Gastrocnemius medialis (tissue), 4 donors: ENCODE measurements at regions not wholly inside any gene's neighbourhood (a gene's known extent, or its start where the extent isn't known, plus 50 kb on each side); places are given as distances from the start of the nearest gene placed in this dataset.

Experiments used
- ATAC-seq, 2 donors: fragments of 150-250 bp; one replicate each; pipeline ENCODE4 v1.9.1; 2016
- DNase-seq, 2 donors: peaks; one replicate each; pipeline ENCODE4 v3.0.0-alpha.2; 2019
- H3K27ac ChIP-seq, 4 donors: fragments of 200-600 bp; sonication (generic); 1 replicate in 1 of 4; 2 replicates in 3 of 4; pipeline ENCODE4 v1.5.1; 2016 to 2018; ENCODE audit warnings: mild to moderate bottlenecking in 2 of 4, moderate library complexity in 1 of 4
- H3K27me3 ChIP-seq, 3 donors: fragments of 200-600 bp; sonication (generic) in 2 of 3; 1 replicate in 1 of 3; 2 replicates in 2 of 3; pipeline versions ENCODE4 v1.5.1 to v1.6.0; 2016 to 2019; ENCODE audit warnings: mild to moderate bottlenecking in 1 of 3, moderate library complexity in 1 of 3
- H3K36me3 ChIP-seq, 2 donors: fragments of 200-600 bp; sonication (generic) in 1 of 2; one replicate each; pipeline ENCODE4 v1.5.1; 2017 to 2018
- H3K4me1 ChIP-seq, 2 donors: fragments of 200-600 bp; sonication (generic) in 1 of 2; one replicate each; pipeline ENCODE4 v1.5.1; 2016 to 2017; ENCODE audit warnings: mild to moderate bottlenecking in 2 of 2
- H3K4me3 ChIP-seq, 4 donors: fragments of 200-600 bp; sonication (generic) in 3 of 4; 1 replicate in 1 of 4; 2 replicates in 3 of 4; pipeline ENCODE4 v1.5.1; 2016 to 2019; ENCODE audit warnings: mild to moderate bottlenecking in 2 of 4
- H3K9me3 ChIP-seq, 3 donors: fragments of 200-600 bp; sonication (generic) in 2 of 3; 1 replicate in 1 of 3; 2 replicates in 2 of 3; pipeline ENCODE4 v1.5.1; 2016 to 2019
- CTCF ChIP-seq, 5 experiments: fragments of 450-650 bp in 3 of 5; fragments of 200-600 bp in 2 of 5; sonication (generic) in 2 of 5; IDR thresholded peaks in 4 of 5; conservative IDR thresholded peaks in 1 of 5; 1 replicate in 4 of 5; 2 replicates in 1 of 5; pipeline ENCODE4 v1.5.1; 2016 to 2019; ENCODE audit warnings: antibody characterized with exemption in 5 of 5, mild to moderate bottlenecking in 3 of 5, moderate library complexity in 3 of 5
- POLR2A ChIP-seq, 2 donors: fragments of 450-650 bp; IDR thresholded peaks; one replicate each; pipeline ENCODE4 v1.6.1; 2017; ENCODE audit warnings: antibody characterized with exemption in 2 of 2, mild to moderate bottlenecking in 2 of 2, moderate library complexity in 2 of 2
- in situ Hi-C, 4 donors: fragments of 200-750 bp; cut with MboI; loops; one replicate each; pipeline versions ENCODE4 v1.15.0 to v1.8.0; 2017; ENCODE audit warnings: low sequenced_read_pairs in 4 of 4
- intact Hi-C: fragments of 100-400 bp; cut with DNase I; formaldehyde crosslinking; loops from one replicate; pipeline ENCODE4 v1.15.1; 2023; ENCODE audit warnings: low total_unique reads

- no peak overlapping the region for H3K27ac ChIP-seq
- intact Hi-C loops = no loop called here
- H3K9me3 ChIP-seq = no peaks in the 10 kb centered on the region
- no peak overlapping the region for H3K4me3 ChIP-seq
- ATAC-seq (no peak), DNase-seq (no peak)
- H3K4me1 ChIP-seq = no peaks in the 10 kb centered on the region
- no peaks in the 10 kb centered on the region for H3K27me3 ChIP-seq
- H3K36me3 ChIP-seq = no peaks in the 10 kb centered on the region
- TF ChIP-seq CTCF (IDR thresholded peaks at IDR 0.05 in 4 of 5, conservative IDR thresholded peaks at IDR 0.05 in 1 of 5) (no peak), POLR2A (IDR thresholded peaks at IDR 0.05) (no peak)
- in situ Hi-C loops = no loop called here
Observed at GRCh38 chr21:41080485-41081121, 87.4 kb upstream of the BACE2 start.

GRCh38 chr21:41086569-41086968 is 81.4 kb upstream of the BACE2 start:
- Histone ChIP-seq H3K27ac (no peak overlapping the region), H3K27me3 (no peaks in the 10 kb centered on the region), H3K4me3 (no peak overlapping the region), H3K36me3 (no peaks in the 10 kb centered on the region), H3K4me1 (no peaks in the 10 kb centered on the region), H3K9me3 (no peaks in the 10 kb centered on the region)
- intact Hi-C loops = no loop called here
- in situ Hi-C loops = no loop called here
- ATAC-seq = no peak
- DNase-seq = no peak
- TF ChIP-seq POLR2A (IDR thresholded peaks at IDR 0.05) = no peak
- TF ChIP-seq CTCF (IDR thresholded peaks at IDR 0.05 in 4 of 5, conservative IDR thresholded peaks at IDR 0.05 in 1 of 5) = no peak

- in situ Hi-C loops = no loop called here
- no peak for TF ChIP-seq CTCF (IDR thresholded peaks at IDR 0.05 in 4 of 5, conservative IDR thresholded peaks at IDR 0.05 in 1 of 5)
- no peak for TF ChIP-seq POLR2A (IDR thresholded peaks at IDR 0.05)
Observed at GRCh38 chr21:41090981-41091380, 77.0 kb upstream of the BACE2 start.

GRCh38 chr21:41091616-41092015 is 76.3 kb upstream of the BACE2 start:
- Histone ChIP-seq H3K4me3 (no peak overlapping the region), H3K36me3 (no peaks in the 10 kb centered on the region), H3K4me1 (no peaks in the 10 kb centered on the region), H3K9me3 (no peaks in the 10 kb centered on the region), H3K27me3 (no peaks in the 10 kb centered on the region), H3K27ac (no peak overlapping the region)
- DNase-seq (no peak), ATAC-seq (no peak)
- in situ Hi-C loops = no loop called here
- no peak for TF ChIP-seq CTCF (IDR thresholded peaks at IDR 0.05 in 4 of 5, conservative IDR thresholded peaks at IDR 0.05 in 1 of 5)
- TF ChIP-seq POLR2A (IDR thresholded peaks at IDR 0.05) = no peak
- intact Hi-C loops = no loop called here

More at GRCh38 chr21:41090981-41091380, 77.0 kb upstream of the BACE2 start:
- intact Hi-C loops = no loop called here
- no peaks in the 10 kb centered on the region for H3K4me1 ChIP-seq
- no peak for DNase-seq
- no peaks in the 10 kb centered on the region for H3K9me3 ChIP-seq
- no peaks in the 10 kb centered on the region for H3K27me3 ChIP-seq
- H3K36me3 ChIP-seq = no peaks in the 10 kb centered on the region
- ATAC-seq = no peak
- H3K4me3 ChIP-seq = no peak overlapping the region
- no peak overlapping the region for H3K27ac ChIP-seq

GRCh38 chr21:41092312-41092711 is 75.6 kb upstream of the BACE2 start:
- in situ Hi-C loops = no loop called here
- TF ChIP-seq CTCF (IDR thresholded peaks at IDR 0.05 in 4 of 5, conservative IDR thresholded peaks at IDR 0.05 in 1 of 5) (no peak), POLR2A (IDR thresholded peaks at IDR 0.05) (no peak)
- no peak for ATAC-seq

More at GRCh38 chr21:41092312-41092711, 75.6 kb upstream of the BACE2 start:
- H3K9me3 ChIP-seq = no peaks in the 10 kb centered on the region
- H3K27me3 ChIP-seq = no peaks in the 10 kb centered on the region
- intact Hi-C loops = no loop called here
- H3K27ac ChIP-seq = no peak overlapping the region
- no peak for DNase-seq
- H3K4me1 ChIP-seq = no peaks in the 10 kb centered on the region
- H3K4me3 ChIP-seq = no peak overlapping the region
- H3K36me3 ChIP-seq = no peaks in the 10 kb centered on the region
